GM19395 (cell line): ENCODE measurements at regions not wholly inside any gene's neighbourhood (a gene's known extent, or its start where the extent isn't known, plus 50 kb on each side); places are given as distances from the start of the nearest gene placed in this dataset.

Source experiments
- ATAC-seq: cut with Tn5 transposase; IDR thresholded peaks from one replicate; pipeline ENCODE4 v1.9.1; 2021; ENCODE audit warnings: mild to moderate bottlenecking, moderate library complexity; ENCODE audit not compliant: unreplicated experiment

GRCh38 chr10:113252650-113253618, 299.9 kb upstream of the HABP2 start:
- no peak for ATAC-seq

- no peak for ATAC-seq
Observed at GRCh38 chr10:113259576-113260226, 293.2 kb upstream of the HABP2 start.

GRCh38 chr10:113261161-113261560, 291.7 kb upstream of the HABP2 start:
- no peak for ATAC-seq

GRCh38 chr10:113261611-113262091, 291.2 kb upstream of the HABP2 start:
- ATAC-seq: no peak

GRCh38 chr10:113263056-113263455, 289.8 kb upstream of the HABP2 start:
- ATAC-seq: no peak

- no peak for ATAC-seq
Observed at GRCh38 chr10:113264333-113265131, 288.3 kb upstream of the HABP2 start.

- ATAC-seq: no peak
Observed at GRCh38 chr10:113266147-113266546, 286.7 kb upstream of the HABP2 start.

- no peak for ATAC-seq
Observed at GRCh38 chr10:113267619-113268562, 285.0 kb upstream of the HABP2 start.

GRCh38 chr10:113269333-113269732, 283.5 kb upstream of the HABP2 start:
- no peak for ATAC-seq

GRCh38 chr10:113272511-113272910, 280.3 kb upstream of the HABP2 start:
- no peak for ATAC-seq

- no peak for ATAC-seq
Observed at GRCh38 chr10:113273181-113274163, 279.4 kb upstream of the HABP2 start.

- ATAC-seq: no peak
Observed at GRCh38 chr10:113274176-113274829, 278.6 kb upstream of the HABP2 start.

- no peak for ATAC-seq
Observed at GRCh38 chr10:113278221-113278620, 274.6 kb upstream of the HABP2 start.

- no peak for ATAC-seq
Observed at GRCh38 chr10:113278664-113279063, 274.2 kb upstream of the HABP2 start.

- ATAC-seq: no peak
Observed at GRCh38 chr10:113279262-113279661, 273.6 kb upstream of the HABP2 start.

- ATAC-seq: no peak
Observed at GRCh38 chr10:113282564-113282963, 270.3 kb upstream of the HABP2 start.

- no peak for ATAC-seq
Observed at GRCh38 chr10:113283189-113283588, 269.7 kb upstream of the HABP2 start.

GRCh38 chr10:113284635-113285034, 268.2 kb upstream of the HABP2 start:
- ATAC-seq: no peak
